ENCODE measurements at regions not wholly inside any gene's neighbourhood (a gene's known extent, or its start where the extent isn't known, plus 50 kb on each side); places are given as distances from the start of the nearest gene placed in this dataset.

GRCh38 chr5:175317872-175318271 is 126.1 kb downstream of the DRD1 start:
- peaks cover 24% of the 10 kb centered on the region for H3K9me3 Mint-ChIP-seq (ENCODE audit: unreplicated experiment)
- intact Hi-C loops (cut with micrococcal nuclease) = no loop called here
- CTCF ChIA-PET = no interaction called here
- no peak overlapping the region for H3K4me3 Mint-ChIP-seq (ENCODE audit: unreplicated experiment)
- no peak for TF ChIP-seq CTCF (IDR thresholded peaks at IDR 0.05; ENCODE audit: unreplicated experiment)
- POLR2A ChIA-PET = no interaction called here
- no peak for DNase-seq (ENCODE audit: unreplicated experiment)
- peaks cover 19% of the 10 kb centered on the region for H3K27me3 Mint-ChIP-seq (ENCODE audit: insufficient read depth, unreplicated experiment)
- no peak overlapping the region for H3K27ac Mint-ChIP-seq (ENCODE audit: low read depth, unreplicated experiment)
- no peaks in the 10 kb centered on the region for H3K4me1 Mint-ChIP-seq (ENCODE audit: insufficient read depth, unreplicated experiment)
- no TSS peak for BruUV-seq (replicated peaks)
- H3K36me3 Mint-ChIP-seq (ENCODE audit: insufficient read depth, unreplicated experiment) = no peaks in the 10 kb centered on the region

GRCh38 chr5:175309218-175309810 is 134.7 kb downstream of the DRD1 start:
- no peak overlapping the region for H3K27ac Mint-ChIP-seq (ENCODE audit: low read depth, unreplicated experiment)
- no peak for DNase-seq (ENCODE audit: unreplicated experiment)
- ChIA-PET CTCF (no interaction called here), POLR2A (no interaction called here)
- H3K36me3 Mint-ChIP-seq (ENCODE audit: insufficient read depth, unreplicated experiment) = no peaks in the 10 kb centered on the region
- intact Hi-C loops (cut with micrococcal nuclease) = no loop called here
- no peaks in the 10 kb centered on the region for H3K4me1 Mint-ChIP-seq (ENCODE audit: insufficient read depth, unreplicated experiment)
- H3K4me3 Mint-ChIP-seq (ENCODE audit: unreplicated experiment) = no peak overlapping the region
- no peak for TF ChIP-seq CTCF (IDR thresholded peaks at IDR 0.05; ENCODE audit: unreplicated experiment)
- BruUV-seq (replicated peaks) = no TSS peak
- H3K27me3 Mint-ChIP-seq (ENCODE audit: insufficient read depth, unreplicated experiment) = peaks cover 22% of the 10 kb centered on the region
- H3K9me3 Mint-ChIP-seq (ENCODE audit: unreplicated experiment) = peaks cover 7% of the 10 kb centered on the region

- peaks cover 5% of the 10 kb centered on the region for H3K9me3 Mint-ChIP-seq (ENCODE audit: unreplicated experiment)
- no TSS peak for BruUV-seq (replicated peaks)
- no peak overlapping the region for H3K27ac Mint-ChIP-seq (ENCODE audit: low read depth, unreplicated experiment)
- intact Hi-C loops (cut with micrococcal nuclease) = no loop called here
- H3K4me3 Mint-ChIP-seq (ENCODE audit: unreplicated experiment) = no peak overlapping the region
- H3K36me3 Mint-ChIP-seq (ENCODE audit: insufficient read depth, unreplicated experiment) = no peaks in the 10 kb centered on the region
- peaks cover 22% of the 10 kb centered on the region for H3K27me3 Mint-ChIP-seq (ENCODE audit: insufficient read depth, unreplicated experiment)
- CTCF ChIA-PET = no interaction called here
- no peak for DNase-seq (ENCODE audit: unreplicated experiment)
- POLR2A ChIA-PET = no interaction called here
- H3K4me1 Mint-ChIP-seq (ENCODE audit: insufficient read depth, unreplicated experiment) = no peaks in the 10 kb centered on the region
- no peak for TF ChIP-seq CTCF (IDR thresholded peaks at IDR 0.05; ENCODE audit: unreplicated experiment)
Measured at GRCh38 chr5:175308701-175309100, 135.3 kb downstream of the DRD1 start.

GRCh38 chr5:175306381-175306780 is 137.6 kb downstream of the DRD1 start:
- Mint-ChIP-seq H3K4me1 (ENCODE audit: insufficient read depth, unreplicated experiment) (no peaks in the 10 kb centered on the region), H3K4me3 (ENCODE audit: unreplicated experiment) (no peak overlapping the region), H3K27me3 (ENCODE audit: insufficient read depth, unreplicated experiment) (peaks cover 24% of the 10 kb centered on the region), H3K9me3 (ENCODE audit: unreplicated experiment) (no peaks in the 10 kb centered on the region), H3K36me3 (ENCODE audit: insufficient read depth, unreplicated experiment) (no peaks in the 10 kb centered on the region), H3K27ac (ENCODE audit: low read depth, unreplicated experiment) (no peak overlapping the region)
- BruUV-seq (replicated peaks) = no TSS peak
- no peak for DNase-seq (ENCODE audit: unreplicated experiment)
- POLR2A ChIA-PET = no interaction called here
- CTCF ChIA-PET = interaction anchor here (1.3 to 1.5 kb wide), 2 partner anchors 35 to 355 kb away, joined by 4 read pairs; no protein-coding TSS in a partner anchor
- no peak for TF ChIP-seq CTCF (IDR thresholded peaks at IDR 0.05; ENCODE audit: unreplicated experiment)
- intact Hi-C loops (cut with micrococcal nuclease) = no loop called here

Measured in MCF 10A (cell line).